ENCODE measurements at regions not wholly inside any gene's neighbourhood (a gene's known extent, or its start where the extent isn't known, plus 50 kb on each side); places are given as distances from the start of the nearest gene placed in this dataset.

DNA sequence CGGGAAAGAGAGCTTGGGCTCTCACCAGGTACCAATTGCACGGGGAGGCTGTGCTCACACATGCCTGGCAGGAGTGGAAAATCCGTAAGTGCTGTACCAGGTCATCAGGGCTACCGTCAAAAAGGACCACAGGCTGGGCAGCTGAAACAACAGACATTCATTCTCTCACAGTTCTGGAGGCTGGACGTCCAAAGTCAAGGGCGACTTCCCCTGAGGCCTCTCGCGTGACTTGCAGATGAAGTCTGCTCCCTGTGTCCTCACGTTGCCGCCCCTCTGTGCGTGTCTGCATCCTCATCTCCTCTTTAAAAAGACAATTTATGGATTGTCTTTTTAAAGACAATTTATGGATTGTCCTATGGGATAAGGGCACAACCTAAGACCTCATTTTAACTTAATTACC, 73.8 kb upstream of the FZD10 start:
- H3K4me3 ChIP-seq (ENCODE audit: low read depth in 1 of 2, low read length in 2 of 2), result no peak overlapping the region
- no peaks in the 10 kb centered on the region for H3K27me3 ChIP-seq (ENCODE audit: control insufficient read depth in 1 of 2, insufficient read depth in 2 of 2, low read length in 2 of 2)
- H3K4me1 ChIP-seq (ENCODE audit: control insufficient read depth in 2 of 2, insufficient read depth in 2 of 2, low read length in 1 of 2), result peaks cover 0 to 10% of the 10 kb centered on the region in 2 donors
- no peaks in the 10 kb centered on the region for H3K36me3 ChIP-seq (ENCODE audit: control insufficient read depth in 2 of 2, insufficient read depth in 2 of 2, low read length in 1 of 2)
- 70 to 83% methylated on average over 11 of the region's 11 CpGs for WGBS, 2 donors
- H3K9me3 ChIP-seq (ENCODE audit: control insufficient read depth in 2 of 2, insufficient read depth in 1 of 2, low read depth in 1 of 2, low read length in 1 of 2), result no peaks in the 10 kb centered on the region
- no peak overlapping the region for H3K27ac ChIP-seq (ENCODE audit: low read depth in 2 of 2, low read length in 1 of 2)

DNA sequence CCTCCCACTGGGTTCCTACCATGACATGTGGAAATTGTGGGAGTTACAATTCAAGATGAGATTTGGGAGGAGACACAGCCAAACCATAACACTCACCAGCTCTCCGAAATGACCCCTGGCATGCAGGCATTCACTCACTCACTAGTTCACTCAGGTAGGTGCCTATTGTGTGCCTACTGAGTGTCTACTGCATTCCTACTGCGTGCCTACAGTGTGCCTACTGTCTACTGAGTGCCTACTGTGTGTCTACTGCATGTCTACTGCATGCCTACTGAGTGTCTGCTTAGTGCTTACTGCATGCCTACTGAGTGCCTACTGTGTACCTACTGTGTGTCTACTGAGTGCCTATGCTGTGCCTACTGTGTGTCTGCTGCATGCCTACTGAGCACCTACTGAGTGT, 71.7 kb upstream of the FZD10 start:
- H3K9me3 ChIP-seq (ENCODE audit: control insufficient read depth in 2 of 2, insufficient read depth in 1 of 2, low read depth in 1 of 2, low read length in 1 of 2), result no peaks in the 10 kb centered on the region
- H3K4me1 ChIP-seq (ENCODE audit: control insufficient read depth in 2 of 2, insufficient read depth in 2 of 2, low read length in 1 of 2), result peaks cover 0 to 5% of the 10 kb centered on the region in 2 donors
- WGBS, 2 donors, result 89 to 95% methylated on average over 2 of the region's 2 CpGs

DNA sequence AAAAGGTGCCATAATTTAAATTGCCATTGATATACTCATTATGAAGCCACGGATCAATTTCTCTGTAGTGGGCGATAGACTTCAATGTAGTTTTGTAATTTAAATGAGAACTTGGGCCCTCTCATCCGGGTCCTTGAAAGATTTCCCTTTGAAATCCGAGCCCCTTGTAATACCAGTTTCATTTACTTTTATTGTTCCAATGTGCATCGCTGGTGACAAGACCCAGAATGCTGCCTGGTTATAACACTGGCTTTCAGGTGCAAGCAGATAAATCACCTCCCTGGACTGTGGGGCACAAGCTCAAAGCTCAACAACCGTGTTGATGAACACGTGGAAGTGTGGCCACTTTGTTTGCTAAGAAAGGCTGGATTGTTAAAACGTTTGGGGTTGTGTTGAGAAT, 68.9 kb upstream of the FZD10 start:
- H3K27me3 ChIP-seq (ENCODE audit: control insufficient read depth in 1 of 2, insufficient read depth in 2 of 2, low read length in 2 of 2), result no peaks in the 10 kb centered on the region
- H3K9me3 ChIP-seq (ENCODE audit: control insufficient read depth in 2 of 2, insufficient read depth in 1 of 2, low read depth in 1 of 2, low read length in 1 of 2), result no peaks in the 10 kb centered on the region
- peaks cover 0 to 10% of the 10 kb centered on the region in 2 donors for H3K4me1 ChIP-seq (ENCODE audit: control insufficient read depth in 2 of 2, insufficient read depth in 2 of 2, low read length in 1 of 2)
- H3K4me3 ChIP-seq (ENCODE audit: low read depth in 1 of 2, low read length in 2 of 2), result no peak overlapping the region
- 50 to 66% methylated on average over 8 of the region's 8 CpGs for WGBS, 2 donors
- no peaks in the 10 kb centered on the region for H3K36me3 ChIP-seq (ENCODE audit: control insufficient read depth in 2 of 2, insufficient read depth in 2 of 2, low read length in 1 of 2)
- no peak overlapping the region for H3K27ac ChIP-seq (ENCODE audit: low read depth in 2 of 2, low read length in 1 of 2)

More for the DNA sequence above, 71.7 kb upstream of the FZD10 start:
- Histone ChIP-seq H3K27me3 (ENCODE audit: control insufficient read depth in 1 of 2, insufficient read depth in 2 of 2, low read length in 2 of 2) (no peaks in the 10 kb centered on the region), H3K4me3 (ENCODE audit: low read depth in 1 of 2, low read length in 2 of 2) (no peak overlapping the region), H3K27ac (ENCODE audit: low read depth in 2 of 2, low read length in 1 of 2) (no peak overlapping the region), H3K36me3 (ENCODE audit: control insufficient read depth in 2 of 2, insufficient read depth in 2 of 2, low read length in 1 of 2) (no peaks in the 10 kb centered on the region)

DNA sequence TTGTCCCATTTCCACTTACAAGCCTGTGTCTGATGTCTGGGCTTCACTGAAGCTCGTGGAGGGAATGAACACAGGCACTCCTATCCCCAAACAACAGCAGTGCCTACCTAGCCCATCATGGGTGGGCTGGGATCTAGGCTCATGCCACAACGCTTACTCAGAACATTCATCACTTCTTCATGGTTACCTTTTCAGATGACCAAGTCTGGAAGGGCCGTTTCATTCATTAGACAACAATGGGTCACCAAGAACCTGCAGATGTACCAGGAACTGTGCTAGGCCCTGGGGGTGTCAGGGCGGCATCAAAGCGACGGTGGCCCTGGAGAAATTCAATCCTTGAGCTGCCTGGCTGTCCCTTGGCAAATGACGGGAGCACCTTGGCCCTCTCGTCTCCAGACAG, 64.9 kb upstream of the FZD10 start:
- 59 to 73% methylated on average over 8 of the region's 8 CpGs for WGBS, 2 donors
- H3K27me3 ChIP-seq (ENCODE audit: control insufficient read depth in 1 of 2, insufficient read depth in 2 of 2, low read length in 2 of 2), result no peaks in the 10 kb centered on the region
- H3K4me1 ChIP-seq (ENCODE audit: control insufficient read depth in 2 of 2, insufficient read depth in 2 of 2, low read length in 1 of 2), result peaks cover 3 to 11% of the 10 kb centered on the region in 2 donors
- H3K27ac ChIP-seq (ENCODE audit: low read depth in 2 of 2, low read length in 1 of 2), result peak overlapping the region; percentile 71 to 89
- no peaks in the 10 kb centered on the region for H3K36me3 ChIP-seq (ENCODE audit: control insufficient read depth in 2 of 2, insufficient read depth in 2 of 2, low read length in 1 of 2)
- H3K9me3 ChIP-seq (ENCODE audit: control insufficient read depth in 2 of 2, insufficient read depth in 1 of 2, low read depth in 1 of 2, low read length in 1 of 2), result no peaks in the 10 kb centered on the region
- no peak overlapping the region for H3K4me3 ChIP-seq (ENCODE audit: low read depth in 1 of 2, low read length in 2 of 2)

DNA sequence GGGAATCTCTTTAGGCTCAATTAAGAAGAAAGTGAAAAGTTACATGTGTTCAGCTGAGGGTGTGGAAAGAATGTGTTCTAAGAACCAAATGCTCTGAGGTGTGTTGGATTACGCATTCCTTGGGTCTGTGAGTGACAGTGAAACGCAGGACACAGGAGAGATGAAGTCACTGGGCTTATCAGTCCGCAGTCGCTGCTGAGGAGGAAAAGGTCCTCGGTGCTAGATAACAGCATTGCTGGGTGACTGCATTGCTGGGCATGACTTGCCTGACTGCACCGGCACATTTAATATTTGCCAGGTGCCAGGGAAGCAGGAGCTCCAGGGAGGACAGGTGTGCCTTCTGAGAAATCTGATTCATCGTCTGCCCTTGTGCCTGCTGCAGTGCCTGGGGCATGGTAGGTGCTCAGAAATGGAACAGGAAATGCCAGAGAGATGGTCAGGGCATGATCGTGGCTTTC, 64.4 kb upstream of the FZD10 start:
- Histone ChIP-seq H3K27ac (ENCODE audit: low read depth in 2 of 2, low read length in 1 of 2) (peak overlapping the region; percentile 71 to 89), H3K9me3 (ENCODE audit: control insufficient read depth in 2 of 2, insufficient read depth in 1 of 2, low read depth in 1 of 2, low read length in 1 of 2) (no peaks in the 10 kb centered on the region), H3K4me3 (ENCODE audit: low read depth in 1 of 2, low read length in 2 of 2) (no peak overlapping the region), H3K27me3 (ENCODE audit: control insufficient read depth in 1 of 2, insufficient read depth in 2 of 2, low read length in 2 of 2) (no peaks in the 10 kb centered on the region), H3K36me3 (ENCODE audit: control insufficient read depth in 2 of 2, insufficient read depth in 2 of 2, low read length in 1 of 2) (no peaks in the 10 kb centered on the region), H3K4me1 (ENCODE audit: control insufficient read depth in 2 of 2, insufficient read depth in 2 of 2, low read length in 1 of 2) (peaks cover 3 to 11% of the 10 kb centered on the region in 2 donors)
- 38 to 39% methylated on average over 8 of the region's 8 CpGs for WGBS, 2 donors

DNA sequence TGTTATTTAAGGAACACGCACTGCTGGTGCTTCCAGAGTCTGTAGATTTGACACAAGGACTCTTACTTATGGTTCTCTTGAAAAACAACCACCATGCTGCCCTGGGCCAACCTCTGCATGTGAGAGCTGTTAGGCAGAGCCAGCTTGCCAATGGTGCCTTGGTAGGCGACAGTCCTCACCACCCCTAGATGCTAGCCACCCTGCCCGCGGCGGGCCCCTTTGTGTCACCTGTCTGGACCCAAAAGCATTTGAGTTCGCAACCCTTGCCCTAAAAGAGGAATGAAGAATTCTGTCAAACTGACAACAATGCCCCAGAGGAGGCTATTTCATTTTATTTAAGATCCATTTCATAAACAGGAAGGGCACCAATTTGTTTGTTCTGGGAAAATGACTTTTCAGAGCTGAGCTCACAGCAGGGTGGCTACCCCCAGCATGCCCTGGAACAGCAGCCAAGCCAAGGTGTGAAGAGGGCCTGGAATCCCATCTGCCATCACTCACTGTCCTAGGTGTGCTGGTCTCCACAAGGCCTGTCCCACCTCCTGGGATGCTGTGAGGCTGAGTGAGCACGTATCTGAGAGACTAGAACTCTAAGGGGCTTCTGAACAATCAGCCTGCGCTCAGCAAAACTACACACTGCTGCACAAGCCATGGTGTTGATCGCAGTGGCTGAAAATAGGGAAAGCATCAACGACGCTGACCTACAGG, 63.8 kb upstream of the FZD10 start:
- WGBS, 2 donors, result 81 to 87% methylated on average over 11 of the region's 11 CpGs
- Histone ChIP-seq H3K36me3 (ENCODE audit: control insufficient read depth in 2 of 2, insufficient read depth in 2 of 2, low read length in 1 of 2) (no peaks in the 10 kb centered on the region), H3K4me3 (ENCODE audit: low read depth in 1 of 2, low read length in 2 of 2) (no peak overlapping the region), H3K27me3 (ENCODE audit: control insufficient read depth in 1 of 2, insufficient read depth in 2 of 2, low read length in 2 of 2) (no peaks in the 10 kb centered on the region), H3K4me1 (ENCODE audit: control insufficient read depth in 2 of 2, insufficient read depth in 2 of 2, low read length in 1 of 2) (peaks cover 3 to 11% of the 10 kb centered on the region in 2 donors), H3K27ac (ENCODE audit: low read depth in 2 of 2, low read length in 1 of 2) (peak overlapping the region; percentile 68 to 89), H3K9me3 (ENCODE audit: control insufficient read depth in 2 of 2, insufficient read depth in 1 of 2, low read depth in 1 of 2, low read length in 1 of 2) (no peaks in the 10 kb centered on the region)

DNA sequence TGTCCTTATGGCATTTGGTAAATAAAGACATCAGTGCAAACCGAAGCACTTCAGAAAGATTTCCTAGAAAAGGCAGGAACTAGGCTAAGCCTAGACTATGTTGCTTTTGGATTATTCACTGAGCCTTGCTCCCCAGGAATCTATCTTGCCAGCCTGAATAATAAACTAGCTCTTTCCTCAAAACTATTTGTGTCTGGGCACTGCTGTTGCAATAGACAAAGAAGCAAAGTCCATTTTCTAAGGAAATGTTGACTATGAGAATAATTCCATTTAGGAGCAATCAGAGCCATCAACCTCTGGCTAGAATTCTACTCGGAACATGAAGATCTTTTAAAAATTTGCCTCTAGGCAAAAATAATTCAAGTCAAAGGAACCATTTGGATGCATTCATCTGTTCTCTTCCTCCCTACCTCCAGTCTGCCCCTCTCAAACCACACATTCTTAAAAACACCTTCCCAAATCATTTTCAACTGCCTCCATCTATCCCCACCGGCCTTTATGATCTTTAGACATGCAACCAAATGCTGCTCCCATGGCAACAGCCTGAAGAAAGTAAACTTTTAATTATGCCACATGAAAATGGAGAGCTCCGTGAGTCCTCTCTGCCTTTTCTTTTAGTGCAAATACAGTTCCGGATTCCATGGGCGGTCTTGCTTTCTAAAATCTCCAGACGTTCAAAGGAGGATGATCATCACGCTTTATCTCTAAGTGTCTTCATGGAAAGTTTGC, 61.5 kb upstream of the FZD10 start:
- Histone ChIP-seq H3K36me3 (ENCODE audit: control insufficient read depth in 2 of 2, insufficient read depth in 2 of 2, low read length in 1 of 2) (no peaks in the 10 kb centered on the region), H3K9me3 (ENCODE audit: control insufficient read depth in 2 of 2, insufficient read depth in 1 of 2, low read depth in 1 of 2, low read length in 1 of 2) (no peaks in the 10 kb centered on the region), H3K27me3 (ENCODE audit: control insufficient read depth in 1 of 2, insufficient read depth in 2 of 2, low read length in 2 of 2) (no peaks in the 10 kb centered on the region), H3K27ac (ENCODE audit: low read depth in 2 of 2, low read length in 1 of 2) (no peak overlapping the region), H3K4me3 (ENCODE audit: low read depth in 1 of 2, low read length in 2 of 2) (no peak overlapping the region), H3K4me1 (ENCODE audit: control insufficient read depth in 2 of 2, insufficient read depth in 2 of 2, low read length in 1 of 2) (peaks cover 3 to 13% of the 10 kb centered on the region in 2 donors)
- WGBS, 2 donors, result 41 to 58% methylated on average over 8 of the region's 8 CpGs

DNA sequence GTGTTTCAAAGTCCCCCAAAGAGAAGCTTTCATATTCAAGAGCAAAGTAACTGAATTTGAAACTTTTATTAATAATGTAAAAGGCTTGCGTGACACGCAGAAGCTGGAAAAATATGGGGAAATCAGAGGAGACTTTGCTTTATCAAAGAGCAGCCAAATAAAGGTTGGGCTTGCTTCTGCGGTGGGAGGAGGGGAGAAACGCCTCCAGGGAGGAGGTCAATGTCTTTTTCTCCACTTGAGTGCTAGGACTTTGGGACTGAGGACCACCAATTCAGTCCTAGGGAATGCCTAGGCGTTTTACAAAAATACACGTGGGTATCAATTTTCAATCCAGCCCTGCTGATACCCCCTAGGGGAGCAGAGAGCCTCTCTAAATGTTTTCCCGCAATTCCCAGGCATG, 60.9 kb upstream of the FZD10 start:
- Histone ChIP-seq H3K27me3 (ENCODE audit: control insufficient read depth in 1 of 2, insufficient read depth in 2 of 2, low read length in 2 of 2) (no peaks in the 10 kb centered on the region), H3K4me1 (ENCODE audit: control insufficient read depth in 2 of 2, insufficient read depth in 2 of 2, low read length in 1 of 2) (peaks cover 3 to 13% of the 10 kb centered on the region in 2 donors), H3K27ac (ENCODE audit: low read depth in 2 of 2, low read length in 1 of 2) (no peak overlapping the region), H3K4me3 (ENCODE audit: low read depth in 1 of 2, low read length in 2 of 2) (no peak overlapping the region), H3K9me3 (ENCODE audit: control insufficient read depth in 2 of 2, insufficient read depth in 1 of 2, low read depth in 1 of 2, low read length in 1 of 2) (no peaks in the 10 kb centered on the region), H3K36me3 (ENCODE audit: control insufficient read depth in 2 of 2, insufficient read depth in 2 of 2, low read length in 1 of 2) (no peaks in the 10 kb centered on the region)
- 43 to 45% methylated on average over 7 of the region's 7 CpGs for WGBS, 2 donors

DNA sequence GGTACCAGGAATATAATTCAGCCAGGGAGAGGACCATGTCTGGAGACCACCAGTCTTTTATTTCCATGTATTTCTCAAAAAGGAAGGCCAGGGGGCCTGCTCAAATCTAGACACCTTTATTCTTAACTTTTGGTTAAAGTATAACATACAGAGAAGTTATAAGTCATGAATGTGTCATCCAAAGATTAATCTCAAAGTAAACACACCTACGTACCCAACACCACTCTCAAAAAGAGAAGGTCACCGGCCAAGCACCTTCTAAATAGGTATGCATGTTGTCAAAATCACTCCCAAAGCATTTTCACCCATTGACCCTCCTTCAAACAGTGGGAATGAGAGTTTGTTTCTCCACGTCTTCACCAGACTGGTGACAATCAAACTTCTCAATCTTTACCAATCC, 60.0 kb upstream of the FZD10 start:
- Histone ChIP-seq H3K27me3 (ENCODE audit: control insufficient read depth in 1 of 2, insufficient read depth in 2 of 2, low read length in 2 of 2) (no peaks in the 10 kb centered on the region), H3K4me1 (ENCODE audit: control insufficient read depth in 2 of 2, insufficient read depth in 2 of 2, low read length in 1 of 2) (peaks cover 3 to 12% of the 10 kb centered on the region in 2 donors), H3K9me3 (ENCODE audit: control insufficient read depth in 2 of 2, insufficient read depth in 1 of 2, low read depth in 1 of 2, low read length in 1 of 2) (no peaks in the 10 kb centered on the region), H3K27ac (ENCODE audit: low read depth in 2 of 2, low read length in 1 of 2) (no peak overlapping the region), H3K4me3 (ENCODE audit: low read depth in 1 of 2, low read length in 2 of 2) (no peak overlapping the region), H3K36me3 (ENCODE audit: control insufficient read depth in 2 of 2, insufficient read depth in 2 of 2, low read length in 1 of 2) (no peaks in the 10 kb centered on the region)
- 56 to 61% methylated on average over 3 of the region's 3 CpGs for WGBS, 2 donors

Data from esophagus (tissue), 2 donors.